GM12891 (cell line): ENCODE measurements at regions not wholly inside any gene's neighbourhood (a gene's known extent, or its start where the extent isn't known, plus 50 kb on each side); places are given as distances from the start of the nearest gene placed in this dataset.

ENCODE experiments used
- POLR2A ChIP-seq: IDR thresholded peaks from 2 replicates; pipeline ENCODE4 v1.6.1; 2011; ENCODE audit warnings: low read depth, low read length, control low read depth
- POLR2AphosphoS5 ChIP-seq: IDR thresholded peaks from 2 replicates; pipeline ENCODE4 v1.6.1; 2011; ENCODE audit warnings: low read depth, low read length, control low read depth

DNA sequence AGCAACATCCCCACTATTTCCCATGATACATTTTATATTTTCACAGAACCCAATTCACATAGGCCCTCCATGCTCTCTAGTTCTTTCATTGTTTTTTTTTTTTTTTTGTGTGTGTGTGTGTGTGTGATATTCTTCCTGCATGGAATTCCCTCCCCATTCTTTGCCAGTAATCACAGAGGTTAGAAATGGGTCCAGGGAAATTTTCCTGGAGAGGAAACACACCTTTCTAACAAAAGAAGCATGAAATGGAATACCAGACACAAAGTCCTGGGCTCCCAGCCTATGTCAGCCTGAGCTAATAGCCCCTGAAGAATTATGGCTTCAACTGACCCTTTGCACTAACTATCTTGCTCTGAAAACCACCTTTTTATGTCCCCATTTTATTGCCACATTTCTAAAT is 194.2 kb upstream of the NT5E start:
- TF ChIP-seq POLR2A = no peak
- no peak for TF ChIP-seq POLR2AphosphoS5
